CD4-positive, alpha-beta T cell treated with Interleukin-6 at 100 ng/mL for 8 hours (primary cell): ENCODE measurements at regions not wholly inside any gene's neighbourhood (a gene's known extent, or its start where the extent isn't known, plus 50 kb on each side); places are given as distances from the start of the nearest gene placed in this dataset.
"Not testable (repeated sequence)": the region's sequence is repeated elsewhere in the genome, so short reads cannot be mapped to it uniquely, and the experiment has no call there.

Experiments used
- DNase-seq: peaks from one replicate; pipeline ENCODE4 v3.0.0-alpha.2; 2020; ENCODE audit warnings: mixed read lengths, low spot score

GRCh38 chr4:67332627-67333026, 212.7 kb downstream of the CENPC start:
- DNase-seq, result no peak

GRCh38 chr4:67328393-67328792, 216.9 kb downstream of the CENPC start:
- DNase-seq, result no peak

GRCh38 chr4:67328018-67328278, 217.4 kb downstream of the CENPC start:
- no peak for DNase-seq

- peak; percentile 30 for DNase-seq
These were observed 217.9 kb downstream of the CENPC start for GRCh38 chr4:67327245-67328017.

- DNase-seq, result no peak
These were observed 219.5 kb downstream of the CENPC start for GRCh38 chr4:67325791-67326190.

- no peak for DNase-seq
These were observed 224.7 kb downstream of the CENPC start for GRCh38 chr4:67320645-67321044.

GRCh38 chr4:67319607-67320006, 225.7 kb downstream of the CENPC start:
- DNase-seq, result not testable (repeated sequence)

- DNase-seq, result not testable (repeated sequence)
These were observed 244.7 kb downstream of the CENPC start for GRCh38 chr4:67300497-67301185.

GRCh38 chr4:67292636-67293035, 252.7 kb downstream of the CENPC start:
- DNase-seq, result no peak

GRCh38 chr4:67292045-67292444, 253.3 kb downstream of the CENPC start:
- no peak for DNase-seq

GRCh38 chr4:67291644-67292043, 253.7 kb downstream of the CENPC start:
- DNase-seq, result no peak

GRCh38 chr4:67288964-67289363, 256.3 kb downstream of the CENPC start:
- no peak for DNase-seq

GRCh38 chr4:67286724-67287123, 258.6 kb downstream of the CENPC start:
- DNase-seq, result no peak

GRCh38 chr4:67282749-67283148, 262.6 kb downstream of the CENPC start:
- DNase-seq, result no peak

GRCh38 chr4:67275179-67275750, 270.0 kb downstream of the CENPC start:
- DNase-seq, result no peak

- not testable (repeated sequence) for DNase-seq
These were observed 270.6 kb downstream of the CENPC start for GRCh38 chr4:67274671-67275070.

GRCh38 chr4:67273666-67274065, 271.6 kb downstream of the CENPC start:
- DNase-seq, result no peak

GRCh38 chr4:67261971-67262370, 283.3 kb downstream of the CENPC start:
- DNase-seq, result no peak

GRCh38 chr4:67256388-67257043, 288.8 kb downstream of the CENPC start:
- DNase-seq, result no peak

- no peak for DNase-seq
These were observed 295.0 kb downstream of the CENPC start for GRCh38 chr4:67250131-67250896.

GRCh38 chr4:67236788-67237187, 308.5 kb downstream of the CENPC start:
- DNase-seq, result no peak

GRCh38 chr4:67236318-67236717, 309.0 kb downstream of the CENPC start:
- DNase-seq, result no peak
